Panc1 (cell line): ENCODE measurements at regions not wholly inside any gene's neighbourhood (a gene's known extent, or its start where the extent isn't known, plus 50 kb on each side); places are given as distances from the start of the nearest gene placed in this dataset.

ENCODE experiments used
- POLR2AphosphoS5 ChIP-seq: IDR thresholded peaks from 2 replicates; pipeline ENCODE4 v1.6.1; 2012; ENCODE audit warnings: mild to moderate bottlenecking, low read depth, low read length, moderate library complexity
- SIN3A ChIP-seq: IDR thresholded peaks from 2 replicates; pipeline ENCODE4 v1.6.1; 2012; ENCODE audit warnings: low read depth, mild to moderate bottlenecking, low read length, moderate library complexity, borderline replicate concordance; ENCODE audit not compliant: insufficient read depth
- TF ChIP-seq, protein P1 (sequence below): fragments of 450-650 bp; IDR thresholded peaks from 2 replicates; pipeline ENCODE4 v1.5.1; 2017; ENCODE audit warnings: mild to moderate bottlenecking

- TF ChIP-seq SIN3A, result no peak
- TF ChIP-seq, protein P1, sequence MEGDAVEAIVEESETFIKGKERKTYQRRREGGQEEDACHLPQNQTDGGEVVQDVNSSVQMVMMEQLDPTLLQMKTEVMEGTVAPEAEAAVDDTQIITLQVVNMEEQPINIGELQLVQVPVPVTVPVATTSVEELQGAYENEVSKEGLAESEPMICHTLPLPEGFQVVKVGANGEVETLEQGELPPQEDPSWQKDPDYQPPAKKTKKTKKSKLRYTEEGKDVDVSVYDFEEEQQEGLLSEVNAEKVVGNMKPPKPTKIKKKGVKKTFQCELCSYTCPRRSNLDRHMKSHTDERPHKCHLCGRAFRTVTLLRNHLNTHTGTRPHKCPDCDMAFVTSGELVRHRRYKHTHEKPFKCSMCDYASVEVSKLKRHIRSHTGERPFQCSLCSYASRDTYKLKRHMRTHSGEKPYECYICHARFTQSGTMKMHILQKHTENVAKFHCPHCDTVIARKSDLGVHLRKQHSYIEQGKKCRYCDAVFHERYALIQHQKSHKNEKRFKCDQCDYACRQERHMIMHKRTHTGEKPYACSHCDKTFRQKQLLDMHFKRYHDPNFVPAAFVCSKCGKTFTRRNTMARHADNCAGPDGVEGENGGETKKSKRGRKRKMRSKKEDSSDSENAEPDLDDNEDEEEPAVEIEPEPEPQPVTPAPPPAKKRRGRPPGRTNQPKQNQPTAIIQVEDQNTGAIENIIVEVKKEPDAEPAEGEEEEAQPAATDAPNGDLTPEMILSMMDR, result no peak
- TF ChIP-seq POLR2AphosphoS5, result no peak
These were observed 1888.7 kb upstream of the PIK3C3 start for GRCh38 chr18:40066368-40066767.
